Endothelial cell of umbilical vein (primary cell): ENCODE measurements at regions not wholly inside any gene's neighbourhood (a gene's known extent, or its start where the extent isn't known, plus 50 kb on each side); places are given as distances from the start of the nearest gene placed in this dataset.

Source experiments
- CTCF ChIP-seq, 2 donors: IDR thresholded peaks; 1 replicate in 1 of 2; 2 replicates in 1 of 2; pipeline ENCODE4 v1.5.1; 2011; ENCODE audit warnings: low read length in 2 of 2, mild to moderate bottlenecking in 2 of 2, moderate library complexity in 2 of 2, control low read depth in 1 of 2, inconsistent platforms in 1 of 2, low read depth in 1 of 2; ENCODE audit not compliant: insufficient read depth in 1 of 2; ENCODE audit errors: extremely low read depth in 1 of 2
- EZH2 ChIP-seq: IDR thresholded peaks from 2 replicates; pipeline ENCODE4 v1.6.1; 2012; ENCODE audit warnings: borderline replicate concordance, low read depth, mild to moderate bottlenecking, moderate library complexity, low read length, inconsistent platforms; ENCODE audit not compliant: severe bottlenecking
- JUN ChIP-seq: IDR thresholded peaks from 2 replicates; pipeline ENCODE4 v1.6.1; 2011; ENCODE audit warnings: borderline replicate concordance, low read depth; ENCODE audit not compliant: insufficient read length, insufficient read depth
- MAX ChIP-seq: IDR thresholded peaks from 2 replicates; pipeline ENCODE4 v1.6.1; 2011; ENCODE audit not compliant: insufficient read depth, insufficient read length
- MYC ChIP-seq: IDR thresholded peaks from one replicate; pipeline ENCODE4 v1.6.1; 2011; ENCODE audit warnings: mild to moderate bottlenecking, low read depth, low read length
- POLR2A ChIP-seq: IDR thresholded peaks from 2 replicates; pipeline ENCODE4 v1.6.1; 2012; ENCODE audit warnings: low read depth, mild to moderate bottlenecking, control low read depth, low read length

- no peak for TF ChIP-seq MAX
- TF ChIP-seq CTCF (IDR thresholded peaks at IDR 0.05; ENCODE audit: extremely low read depth in 1 of 2, insufficient read depth in 1 of 2, low read depth in 1 of 2, low read length in 2 of 2) = no peak
- no peak for TF ChIP-seq MYC
- TF ChIP-seq EZH2 = no peak
- peak; percentile 88 for TF ChIP-seq POLR2A
- peak; percentile 28 for TF ChIP-seq JUN
These were observed 141.6 kb upstream of the MAX start for GRCh38 chr14:65243766-65244442.
